Parathyroid adenoma (tissue), 2 donors: ENCODE measurements at regions not wholly inside any gene's neighbourhood (a gene's known extent, or its start where the extent isn't known, plus 50 kb on each side); places are given as distances from the start of the nearest gene placed in this dataset.

Source experiments
- H2AFZ ChIP-seq: fragments of 300-600 bp; sonication (generic); one replicate; pipeline ENCODE4 v1.7.0; 2017; ENCODE audit warnings: antibody characterized with exemption, mild to moderate bottlenecking
- H3K27ac ChIP-seq: fragments of 300-600 bp; sonication (generic); one replicate; pipeline ENCODE4 v1.7.0; 2017
- H3K27me3 ChIP-seq: fragments of 300-600 bp; sonication (generic); one replicate; pipeline ENCODE4 v1.7.0; 2017; ENCODE audit warnings: low read length; ENCODE audit not compliant: control insufficient read depth, insufficient read depth
- H3K36me3 ChIP-seq: fragments of 300-600 bp; sonication (generic); one replicate; pipeline ENCODE4 v1.7.0; 2017; ENCODE audit warnings: low read length; ENCODE audit not compliant: control insufficient read depth, insufficient read depth
- H3K4me1 ChIP-seq: fragments of 300-600 bp; sonication (generic); one replicate; pipeline ENCODE4 v1.7.0; 2017; ENCODE audit warnings: control low read depth
- H3K4me2 ChIP-seq: fragments of 300-600 bp; sonication (generic); one replicate; pipeline ENCODE4 v1.7.0; 2017; ENCODE audit warnings: low read length
- H3K4me3 ChIP-seq: fragments of 300-600 bp; sonication (generic); one replicate; pipeline ENCODE4 v1.7.0; 2017; ENCODE audit warnings: low read depth, low read length
- H3K79me2 ChIP-seq: fragments of 300-600 bp; sonication (generic); one replicate; pipeline ENCODE4 v1.7.0; 2017; ENCODE audit warnings: control low read depth
- H3K9ac ChIP-seq: fragments of 300-600 bp; sonication (generic); one replicate; pipeline ENCODE4 v1.7.0; 2017; ENCODE audit warnings: mild to moderate bottlenecking
- H3K9me3 ChIP-seq: fragments of 300-600 bp; sonication (generic); one replicate; pipeline ENCODE4 v1.7.0; 2017; ENCODE audit warnings: low read length; ENCODE audit not compliant: control insufficient read depth
- CTCF ChIP-seq: fragments of 300-600 bp; sonication (generic); IDR thresholded peaks from one replicate; pipeline ENCODE4 v1.7.0; 2017; ENCODE audit warnings: antibody characterized with exemption, mild to moderate bottlenecking
- donor health status: primary hyperparathyroidism.

GRCh38 chr4:60019946-60020345, 1180.2 kb upstream of the ADGRL3 start:
- no peak overlapping the region for H3K9ac ChIP-seq

GRCh38 chr4:60020389-60020788, 1179.7 kb upstream of the ADGRL3 start:
- Histone ChIP-seq H3K27ac (no peak overlapping the region), H3K9ac (no peak overlapping the region), H3K27me3 (no peaks in the 10 kb centered on the region), H3K4me1 (no peaks in the 10 kb centered on the region), H3K79me2 (no peaks in the 10 kb centered on the region), H2AFZ (no peak overlapping the region), H3K36me3 (no peaks in the 10 kb centered on the region), H3K4me3 (no peak overlapping the region), H3K9me3 (no peaks in the 10 kb centered on the region), H3K4me2 (no peak overlapping the region)
- no peak for TF ChIP-seq CTCF

More at GRCh38 chr4:60019946-60020345, 1180.2 kb upstream of the ADGRL3 start:
- Histone ChIP-seq H3K36me3 (no peaks in the 10 kb centered on the region), H3K4me1 (no peaks in the 10 kb centered on the region), H3K27me3 (no peaks in the 10 kb centered on the region), H3K4me2 (no peak overlapping the region), H3K4me3 (no peak overlapping the region), H3K9me3 (no peaks in the 10 kb centered on the region), H2AFZ (no peak overlapping the region), H3K27ac (no peak overlapping the region), H3K79me2 (no peaks in the 10 kb centered on the region)
- TF ChIP-seq CTCF, result no peak

GRCh38 chr4:60033826-60034225, 1166.3 kb upstream of the ADGRL3 start:
- Histone ChIP-seq H3K4me2 (no peak overlapping the region), H3K27ac (no peak overlapping the region), H2AFZ (no peak overlapping the region), H3K4me1 (no peaks in the 10 kb centered on the region), H3K36me3 (no peaks in the 10 kb centered on the region), H3K9ac (no peak overlapping the region), H3K79me2 (no peaks in the 10 kb centered on the region), H3K9me3 (no peaks in the 10 kb centered on the region), H3K4me3 (no peak overlapping the region), H3K27me3 (no peaks in the 10 kb centered on the region)
- TF ChIP-seq CTCF, result no peak

- Histone ChIP-seq H3K9ac (no peak overlapping the region), H3K36me3 (no peaks in the 10 kb centered on the region), H3K4me3 (no peak overlapping the region), H3K4me1 (no peaks in the 10 kb centered on the region), H3K27me3 (no peaks in the 10 kb centered on the region), H3K4me2 (no peak overlapping the region), H3K79me2 (no peaks in the 10 kb centered on the region), H3K27ac (no peak overlapping the region), H3K9me3 (no peaks in the 10 kb centered on the region), H2AFZ (no peak overlapping the region)
- TF ChIP-seq CTCF, result no peak
Measured at GRCh38 chr4:60034361-60034760, 1165.8 kb upstream of the ADGRL3 start.

- Histone ChIP-seq H3K27me3 (no peaks in the 10 kb centered on the region), H3K79me2 (no peaks in the 10 kb centered on the region), H3K4me1 (no peaks in the 10 kb centered on the region), H2AFZ (no peak overlapping the region), H3K4me3 (no peak overlapping the region), H3K9ac (no peak overlapping the region), H3K27ac (no peak overlapping the region), H3K36me3 (no peaks in the 10 kb centered on the region), H3K4me2 (no peak overlapping the region), H3K9me3 (no peaks in the 10 kb centered on the region)
- TF ChIP-seq CTCF, result no peak
Measured at GRCh38 chr4:60039908-60040307, 1160.2 kb upstream of the ADGRL3 start.
